Fibroblast of skin of back (primary cell): ENCODE measurements at regions not wholly inside any gene's neighbourhood (a gene's known extent, or its start where the extent isn't known, plus 50 kb on each side); places are given as distances from the start of the nearest gene placed in this dataset.

ENCODE experiments used
- DNase-seq: peaks from one replicate; pipeline ENCODE4 v3.0.0-alpha.2; 2013

- no peak for DNase-seq
These were observed 492.4 kb downstream of the SUCLA2 start for GRCh38 chr13:47508527-47509228.

- no peak for DNase-seq
These were observed 497.6 kb downstream of the SUCLA2 start for GRCh38 chr13:47503475-47503874.

- DNase-seq = no peak
These were observed 498.9 kb downstream of the SUCLA2 start for GRCh38 chr13:47502166-47502565.

- peak; percentile 86 for DNase-seq
These were observed 501.5 kb downstream of the SUCLA2 start for GRCh38 chr13:47499358-47500150.

- DNase-seq = peak; percentile 88
These were observed 516.5 kb downstream of the SUCLA2 start for GRCh38 chr13:47484548-47484947.

DNA sequence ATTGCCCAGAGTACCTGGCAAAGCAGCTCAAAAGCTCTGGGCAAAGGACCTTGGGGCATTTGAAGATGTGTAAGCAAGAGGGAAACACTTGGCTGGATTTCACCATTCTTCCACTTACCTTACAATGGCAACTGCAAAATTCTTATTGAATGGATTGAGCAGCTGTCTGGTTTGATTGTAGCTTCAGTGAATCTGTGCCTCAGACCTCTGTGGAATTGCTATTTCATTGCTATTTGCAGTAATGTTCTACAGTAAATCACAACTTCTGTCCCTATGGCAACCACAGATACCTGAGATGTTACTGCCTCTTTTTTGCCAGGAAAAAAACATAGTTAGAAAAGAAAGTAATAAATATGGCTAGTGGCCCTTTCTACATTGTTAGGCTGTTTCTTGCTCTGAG lies 519.5 kb downstream of the SUCLA2 start:
- DNase-seq = peak; percentile 15

DNA sequence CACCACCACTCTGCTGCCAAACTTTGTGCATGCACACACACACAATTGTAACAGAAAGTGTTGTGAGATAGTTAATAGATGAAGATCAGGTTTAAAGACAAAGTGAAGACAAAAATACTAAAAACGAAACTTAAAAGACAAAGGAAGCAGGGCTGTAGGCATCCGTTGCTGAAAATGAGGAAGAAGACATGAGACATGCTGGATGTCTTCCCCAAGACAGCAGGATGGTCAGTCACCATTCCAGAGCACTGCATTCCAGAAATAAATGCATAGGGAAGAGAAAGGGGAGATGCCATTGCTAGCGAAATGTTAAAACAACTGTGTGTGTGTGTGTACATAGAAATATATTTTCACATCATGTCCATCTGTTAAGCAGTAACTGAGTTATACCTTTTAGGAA lies 520.1 kb downstream of the SUCLA2 start:
- peak; percentile 61 for DNase-seq

DNA sequence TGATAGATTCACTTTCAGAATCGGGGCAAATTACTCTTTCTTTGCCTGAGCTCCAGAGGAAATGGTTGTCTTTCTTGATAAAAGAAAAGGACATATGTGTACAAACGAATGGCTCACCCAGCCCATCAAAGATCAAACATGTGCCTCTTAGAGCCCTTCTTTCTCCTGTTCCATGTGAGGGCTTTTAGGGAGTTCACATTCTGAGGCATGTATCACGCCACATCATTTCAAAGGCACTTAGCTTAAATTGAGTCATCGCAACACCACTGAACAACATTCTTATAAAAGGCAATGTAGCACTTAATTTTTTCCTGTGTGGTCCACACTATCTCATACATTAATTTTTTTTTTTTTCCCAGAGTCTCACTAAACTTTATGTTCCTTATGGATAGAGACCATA lies 521.0 kb downstream of the SUCLA2 start:
- peak; percentile 97 for DNase-seq

- no peak for DNase-seq
These were observed 522.1 kb downstream of the SUCLA2 start for GRCh38 chr13:47478985-47479384.

DNA sequence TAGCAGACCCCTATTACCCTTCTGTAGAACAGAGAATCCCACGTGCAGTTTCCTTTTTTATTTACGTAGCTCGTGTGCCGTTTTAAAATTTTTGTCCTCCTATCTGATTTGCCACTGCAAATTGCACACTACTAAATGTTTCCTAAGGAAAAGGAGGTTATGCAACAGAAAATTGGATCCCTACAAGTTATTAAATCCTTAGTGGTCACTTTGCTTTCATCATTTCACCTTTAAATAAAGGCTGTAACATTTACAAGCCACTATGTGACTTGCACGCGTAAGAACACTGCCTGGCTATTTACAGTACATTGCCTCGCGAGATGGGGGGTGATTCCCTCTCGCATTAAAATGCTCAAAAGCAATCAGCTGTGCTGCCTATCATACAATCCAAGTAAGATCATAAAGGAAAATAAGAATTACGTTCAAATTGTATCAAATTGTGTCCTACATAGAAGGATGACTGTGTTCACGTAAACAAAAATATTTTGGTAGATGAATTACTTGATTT lies 525.6 kb downstream of the SUCLA2 start:
- DNase-seq = no peak

DNA sequence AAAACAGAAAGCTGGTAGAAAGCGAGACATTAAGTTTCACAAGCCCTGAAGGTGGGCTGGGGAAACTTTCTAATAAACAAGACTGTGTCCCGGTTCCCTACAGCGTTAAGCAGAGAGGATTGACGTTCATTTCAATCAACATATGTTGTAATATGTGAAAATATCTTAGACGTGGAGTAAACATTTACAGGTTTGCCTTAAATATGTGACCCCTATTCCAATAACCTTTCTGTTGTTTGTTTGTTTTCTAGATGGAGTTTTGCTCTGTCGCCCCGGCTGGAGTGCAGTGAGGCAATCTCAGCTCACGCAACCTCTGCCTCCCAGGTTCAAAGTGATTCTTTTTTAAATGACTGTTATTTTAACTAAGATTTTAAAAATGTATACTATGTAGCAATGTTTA lies 526.2 kb downstream of the SUCLA2 start:
- DNase-seq = no peak

DNA sequence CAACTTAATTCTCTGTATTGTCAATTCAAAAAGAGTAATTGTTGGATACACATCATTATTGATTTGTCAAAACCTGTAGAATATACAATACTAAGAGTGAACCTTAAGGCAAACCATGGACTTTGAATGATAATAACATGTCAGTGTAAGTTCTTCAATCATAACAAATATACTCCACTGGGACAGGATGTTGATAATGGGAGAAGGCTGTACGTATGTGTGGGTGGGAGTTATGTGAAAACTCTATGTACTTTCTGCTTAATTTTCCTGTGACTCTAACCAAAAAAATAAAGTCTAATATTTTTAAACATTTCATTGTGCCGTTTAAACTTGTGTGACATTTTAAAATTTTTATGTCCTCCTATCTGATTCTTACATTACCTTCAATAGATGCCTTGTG lies 526.7 kb downstream of the SUCLA2 start:
- DNase-seq = no peak

DNA sequence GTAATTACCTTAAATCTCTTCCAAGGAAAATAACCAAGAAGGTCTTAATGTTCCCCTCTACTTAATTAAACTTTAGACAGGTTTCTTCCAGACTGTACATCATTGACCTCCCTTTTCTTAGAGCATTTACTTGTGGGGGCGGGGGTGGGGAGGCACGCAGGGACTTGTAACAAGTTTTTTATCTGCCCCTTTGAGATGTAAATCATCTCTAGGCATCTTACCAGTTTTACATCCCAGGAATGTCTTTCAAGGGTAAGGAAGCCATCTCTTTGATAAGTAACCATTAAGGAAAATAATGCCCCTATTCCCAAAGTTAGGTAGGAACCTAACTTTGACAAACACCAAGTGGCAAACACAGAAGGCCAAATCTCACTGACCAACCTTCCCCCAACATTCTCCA lies 528.6 kb downstream of the SUCLA2 start:
- DNase-seq = no peak

- peak; percentile 82 for DNase-seq
These were observed 537.3 kb downstream of the SUCLA2 start for GRCh38 chr13:47463726-47464125.

- no peak for DNase-seq
These were observed 538.1 kb downstream of the SUCLA2 start for GRCh38 chr13:47463002-47463401.

GRCh38 chr13:47461816-47462215 lies 539.3 kb downstream of the SUCLA2 start:
- no peak for DNase-seq

DNA sequence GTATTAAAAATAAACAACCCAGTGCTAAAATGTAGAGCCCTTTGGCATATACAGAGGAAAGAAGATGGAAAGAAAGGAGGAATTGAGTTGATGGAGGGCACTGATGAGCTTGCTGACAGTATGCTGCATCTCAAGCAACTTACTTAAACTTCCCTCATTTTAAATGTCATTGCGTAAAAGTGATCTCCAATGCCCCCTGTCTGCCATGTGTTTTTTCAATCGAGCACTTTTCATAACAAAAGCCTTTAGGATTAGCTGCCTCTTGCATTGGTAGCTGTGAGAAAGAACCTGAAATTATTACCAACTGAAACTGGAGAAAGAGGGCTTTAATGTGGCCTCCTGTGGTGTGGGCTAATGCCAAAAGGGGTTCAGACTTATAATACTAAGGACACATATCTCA lies 541.6 kb downstream of the SUCLA2 start:
- DNase-seq = peak; percentile 32

DNA sequence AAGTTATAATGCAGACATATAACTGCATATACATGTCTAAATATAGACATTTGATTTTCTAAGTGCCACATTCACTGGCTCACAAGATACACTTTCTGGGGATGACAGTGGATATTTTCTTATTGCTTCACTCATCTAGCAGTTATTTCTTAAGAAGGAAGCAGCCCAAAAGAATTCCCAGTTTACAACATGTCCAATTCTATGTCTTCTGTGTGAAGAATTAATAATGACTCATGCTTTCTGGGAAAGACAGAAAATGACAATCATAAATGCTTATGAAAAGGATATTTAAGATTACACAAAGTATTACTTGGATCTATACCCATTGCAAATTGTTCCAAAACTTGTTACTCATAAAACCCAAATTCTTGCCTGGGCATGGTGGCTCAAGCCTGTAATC lies 543.4 kb downstream of the SUCLA2 start:
- peak; percentile 89 for DNase-seq

- peak; percentile 20 for DNase-seq
These were observed 545.4 kb downstream of the SUCLA2 start for GRCh38 chr13:47455626-47456025.

DNA sequence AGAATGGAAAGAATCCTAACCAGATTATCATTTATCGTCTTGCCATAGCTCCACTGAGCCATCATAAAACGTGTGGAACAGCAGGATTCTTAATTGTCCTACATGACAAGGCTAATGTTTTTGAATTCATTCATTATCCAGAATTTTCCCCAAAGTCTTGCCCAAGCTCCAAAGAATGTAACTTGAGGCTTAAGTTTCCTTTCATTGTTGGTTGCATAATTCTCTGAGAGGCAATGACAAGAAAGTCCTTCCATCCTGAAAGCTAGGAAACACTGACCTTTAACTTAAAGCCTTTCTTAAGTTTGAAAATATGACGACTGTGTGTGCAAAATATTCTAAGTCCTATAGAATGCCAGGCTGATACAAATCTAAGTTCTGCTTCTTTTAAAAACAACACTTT lies 546.1 kb downstream of the SUCLA2 start:
- DNase-seq = no peak

GRCh38 chr13:47437406-47437805 lies 540.6 kb upstream of the HTR2A start:
- peak; percentile 60 for DNase-seq

DNA sequence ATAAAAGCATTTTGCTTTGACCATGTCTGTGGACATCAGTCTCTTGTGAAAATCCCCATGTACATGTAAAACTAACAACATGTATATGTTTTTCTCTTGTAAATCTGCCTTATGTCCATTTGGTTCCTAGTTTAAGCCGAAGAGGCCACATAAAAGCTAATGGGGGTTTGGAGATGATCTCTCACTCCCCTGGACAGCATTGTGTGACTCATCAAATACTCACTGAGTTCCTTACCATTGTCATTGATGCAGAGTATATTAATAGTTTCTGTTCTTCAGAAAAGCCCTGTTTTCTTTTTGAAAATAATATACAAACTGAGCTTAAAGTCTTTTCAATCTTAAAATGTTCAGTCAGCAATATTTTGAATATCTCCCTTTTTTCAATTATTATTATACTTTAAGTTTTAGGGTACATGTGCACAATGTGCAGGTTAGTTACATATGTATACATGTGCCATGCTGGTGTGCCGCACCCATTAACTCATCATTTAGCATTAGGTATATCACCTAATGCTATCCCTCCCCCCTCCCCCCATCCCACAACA lies 536.7 kb upstream of the HTR2A start:
- peak; percentile 54 for DNase-seq

DNA sequence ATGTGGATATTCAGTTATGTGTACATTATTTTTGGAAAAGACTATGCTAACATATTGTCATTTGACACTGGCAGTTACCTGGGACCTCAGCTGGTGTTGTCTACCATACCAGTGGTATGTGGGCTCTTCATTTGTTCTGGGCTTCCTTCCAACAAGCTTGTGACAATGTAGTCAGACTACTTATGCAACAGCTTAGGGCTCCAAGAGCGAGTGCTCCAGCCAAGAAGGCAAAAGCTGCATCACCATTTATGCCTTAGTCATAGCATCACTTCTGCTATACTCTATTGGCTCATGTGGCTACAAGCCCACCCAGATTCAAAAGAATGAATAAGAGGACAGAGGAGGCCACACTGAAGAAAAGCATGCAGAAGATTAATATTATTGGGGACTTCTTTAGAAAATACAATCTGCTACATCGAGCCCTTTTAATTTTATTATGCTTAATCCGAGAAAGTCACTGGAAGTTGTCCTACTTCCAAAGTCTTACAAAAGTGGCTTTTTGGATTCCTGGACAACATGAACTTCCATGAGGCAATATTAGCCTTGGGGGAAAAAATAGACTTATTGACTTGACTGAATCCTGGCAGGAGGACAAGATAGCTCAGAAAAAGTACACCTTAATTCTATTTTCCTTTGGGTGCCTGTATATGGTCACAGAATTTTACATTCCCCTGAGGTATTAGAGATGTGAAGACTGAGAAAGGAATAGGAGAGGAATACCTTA lies 529.4 kb upstream of the HTR2A start:
- peak; percentile 43 for DNase-seq
